ENCODE measurements at regions not wholly inside any gene's neighbourhood (a gene's known extent, or its start where the extent isn't known, plus 50 kb on each side); places are given as distances from the start of the nearest gene placed in this dataset.

DNA sequence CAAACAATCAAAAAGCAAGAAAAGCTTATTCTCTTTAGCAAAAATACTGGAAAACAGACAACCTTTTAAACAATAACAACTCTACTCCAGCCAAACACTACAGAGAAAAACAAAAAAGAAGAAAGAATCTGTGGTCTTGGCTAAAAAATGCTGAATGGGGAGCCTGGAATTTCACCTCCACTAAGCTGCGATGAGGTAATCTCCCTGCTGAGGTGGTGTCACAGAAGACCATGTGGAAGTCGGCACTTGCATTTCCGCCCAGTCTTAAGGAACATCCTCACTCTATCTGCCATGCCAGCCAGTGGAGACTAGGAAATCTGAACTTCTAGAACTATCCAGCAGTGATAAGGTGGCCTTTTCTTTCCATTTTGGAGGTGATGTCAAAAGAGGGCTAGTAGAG is 1026.8 kb upstream of the EPHA7 start:
- Mint-ChIP-seq H3K9me3 (ENCODE audit: unreplicated experiment) (no peaks in the 10 kb centered on the region), H3K4me3 (ENCODE audit: unreplicated experiment) (no peak overlapping the region), H3K36me3 (ENCODE audit: low read depth, unreplicated experiment) (no peaks in the 10 kb centered on the region), H3K4me1 (ENCODE audit: unreplicated experiment) (no peaks in the 10 kb centered on the region), H3K27ac (ENCODE audit: unreplicated experiment) (no peak overlapping the region), H3K27me3 (ENCODE audit: unreplicated experiment) (no peaks in the 10 kb centered on the region)
- no peak for DNase-seq (ENCODE audit: low spot score)
- TF ChIP-seq, protein P1, sequence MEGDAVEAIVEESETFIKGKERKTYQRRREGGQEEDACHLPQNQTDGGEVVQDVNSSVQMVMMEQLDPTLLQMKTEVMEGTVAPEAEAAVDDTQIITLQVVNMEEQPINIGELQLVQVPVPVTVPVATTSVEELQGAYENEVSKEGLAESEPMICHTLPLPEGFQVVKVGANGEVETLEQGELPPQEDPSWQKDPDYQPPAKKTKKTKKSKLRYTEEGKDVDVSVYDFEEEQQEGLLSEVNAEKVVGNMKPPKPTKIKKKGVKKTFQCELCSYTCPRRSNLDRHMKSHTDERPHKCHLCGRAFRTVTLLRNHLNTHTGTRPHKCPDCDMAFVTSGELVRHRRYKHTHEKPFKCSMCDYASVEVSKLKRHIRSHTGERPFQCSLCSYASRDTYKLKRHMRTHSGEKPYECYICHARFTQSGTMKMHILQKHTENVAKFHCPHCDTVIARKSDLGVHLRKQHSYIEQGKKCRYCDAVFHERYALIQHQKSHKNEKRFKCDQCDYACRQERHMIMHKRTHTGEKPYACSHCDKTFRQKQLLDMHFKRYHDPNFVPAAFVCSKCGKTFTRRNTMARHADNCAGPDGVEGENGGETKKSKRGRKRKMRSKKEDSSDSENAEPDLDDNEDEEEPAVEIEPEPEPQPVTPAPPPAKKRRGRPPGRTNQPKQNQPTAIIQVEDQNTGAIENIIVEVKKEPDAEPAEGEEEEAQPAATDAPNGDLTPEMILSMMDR (IDR thresholded peaks at IDR 0.05; ENCODE audit: unreplicated experiment), result no peak

DNA sequence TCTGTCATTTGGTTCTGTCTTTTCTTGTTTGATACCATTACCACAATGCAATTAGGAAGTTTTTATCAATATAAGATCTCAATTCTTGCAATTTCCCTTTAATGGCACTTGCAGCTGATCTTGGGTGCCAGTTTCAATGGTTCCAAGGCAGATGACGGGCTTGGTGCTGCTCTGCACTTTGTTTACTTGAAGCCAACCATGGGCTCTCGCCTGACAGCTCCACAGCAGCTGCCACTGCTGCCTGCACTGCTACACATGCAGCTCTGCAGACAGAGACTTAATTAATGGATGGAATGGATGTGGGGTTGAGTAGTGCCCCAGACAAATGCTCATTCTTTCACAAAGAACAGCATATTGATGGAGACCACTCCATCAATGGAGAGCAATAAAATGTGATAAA is 1024.3 kb upstream of the EPHA7 start:
- Mint-ChIP-seq H3K27me3 (ENCODE audit: unreplicated experiment) (no peaks in the 10 kb centered on the region), H3K9me3 (ENCODE audit: unreplicated experiment) (no peaks in the 10 kb centered on the region), H3K4me1 (ENCODE audit: unreplicated experiment) (no peaks in the 10 kb centered on the region), H3K36me3 (ENCODE audit: low read depth, unreplicated experiment) (no peaks in the 10 kb centered on the region), H3K4me3 (ENCODE audit: unreplicated experiment) (no peak overlapping the region), H3K27ac (ENCODE audit: unreplicated experiment) (no peak overlapping the region)
- DNase-seq (ENCODE audit: low spot score), result no peak
- TF ChIP-seq, protein P1 (IDR thresholded peaks at IDR 0.05; ENCODE audit: unreplicated experiment), result no peak

DNA sequence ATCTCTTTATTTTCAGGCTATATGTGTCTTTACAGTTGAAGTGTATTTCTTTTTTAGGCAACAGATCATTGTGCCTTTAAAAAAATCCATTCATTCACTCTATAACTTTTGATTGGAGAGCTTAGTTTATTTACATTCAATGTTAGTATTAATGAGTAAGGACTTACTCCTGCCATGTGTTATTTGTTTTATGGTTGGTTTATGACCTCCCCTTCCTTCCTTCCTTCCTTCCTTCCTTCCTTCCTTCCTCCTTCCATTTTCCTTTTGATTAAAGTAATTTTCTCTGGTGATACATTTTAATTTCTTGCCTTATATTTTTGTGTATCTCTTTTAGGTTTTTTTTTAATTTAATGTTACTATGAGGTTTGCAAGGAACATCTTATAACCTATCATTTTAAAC is 1005.3 kb upstream of the EPHA7 start:
- H3K4me3 Mint-ChIP-seq (ENCODE audit: unreplicated experiment), result no peak overlapping the region
- H3K36me3 Mint-ChIP-seq (ENCODE audit: low read depth, unreplicated experiment), result no peaks in the 10 kb centered on the region
- DNase-seq (ENCODE audit: low spot score), result no peak
- TF ChIP-seq, protein P1 (IDR thresholded peaks at IDR 0.05; ENCODE audit: unreplicated experiment), result no peak
- no peaks in the 10 kb centered on the region for H3K4me1 Mint-ChIP-seq (ENCODE audit: unreplicated experiment)
- H3K27me3 Mint-ChIP-seq (ENCODE audit: unreplicated experiment), result no peaks in the 10 kb centered on the region
- H3K27ac Mint-ChIP-seq (ENCODE audit: unreplicated experiment), result no peak overlapping the region
- no peaks in the 10 kb centered on the region for H3K9me3 Mint-ChIP-seq (ENCODE audit: unreplicated experiment)

DNA sequence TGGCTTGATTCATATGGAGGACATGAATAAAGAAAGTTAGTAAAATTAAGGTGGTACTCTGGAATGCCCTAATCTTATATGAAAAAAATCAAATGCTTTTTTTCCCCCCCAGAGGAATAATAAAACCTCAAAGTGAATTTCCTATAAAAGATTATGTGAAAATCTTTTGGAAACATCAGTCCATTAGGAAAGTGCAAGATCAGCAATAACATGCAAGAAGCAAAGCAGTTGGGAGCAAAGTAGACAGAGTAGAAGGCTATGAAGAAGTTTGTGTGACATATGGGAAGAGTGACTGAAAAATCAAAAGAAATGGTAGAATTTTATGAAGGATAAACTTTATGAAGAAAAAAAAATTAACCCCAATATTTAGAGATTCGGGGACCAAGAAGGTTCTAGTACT is 998.0 kb upstream of the EPHA7 start:
- H3K4me1 Mint-ChIP-seq (ENCODE audit: unreplicated experiment), result no peaks in the 10 kb centered on the region
- no peak overlapping the region for H3K4me3 Mint-ChIP-seq (ENCODE audit: unreplicated experiment)
- TF ChIP-seq, protein P1 (IDR thresholded peaks at IDR 0.05; ENCODE audit: unreplicated experiment), result no peak
- DNase-seq (ENCODE audit: low spot score), result no peak
- H3K9me3 Mint-ChIP-seq (ENCODE audit: unreplicated experiment), result no peaks in the 10 kb centered on the region
- no peak overlapping the region for H3K27ac Mint-ChIP-seq (ENCODE audit: unreplicated experiment)
- H3K36me3 Mint-ChIP-seq (ENCODE audit: low read depth, unreplicated experiment), result no peaks in the 10 kb centered on the region
- H3K27me3 Mint-ChIP-seq (ENCODE audit: unreplicated experiment), result no peaks in the 10 kb centered on the region

DNA sequence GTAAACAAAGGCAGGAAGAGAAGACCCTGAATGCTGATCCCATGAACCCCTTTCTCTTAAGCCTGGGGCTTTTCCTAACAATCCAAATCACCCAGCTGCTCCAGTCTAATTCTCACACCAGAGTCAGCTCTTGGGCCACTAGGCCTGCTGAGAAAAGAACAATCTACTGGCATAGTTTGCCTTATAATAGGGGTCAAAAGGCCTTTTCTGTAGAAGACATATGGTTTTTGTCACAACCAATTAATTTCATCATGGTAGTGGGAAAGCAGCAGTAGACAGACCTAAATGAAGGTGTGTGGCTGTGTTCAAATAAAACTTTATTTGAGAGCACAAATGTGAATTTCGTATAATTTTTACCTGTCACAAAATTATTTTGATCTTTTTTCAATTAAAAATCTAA is 994.7 kb upstream of the EPHA7 start:
- no peaks in the 10 kb centered on the region for H3K36me3 Mint-ChIP-seq (ENCODE audit: low read depth, unreplicated experiment)
- H3K9me3 Mint-ChIP-seq (ENCODE audit: unreplicated experiment), result no peaks in the 10 kb centered on the region
- TF ChIP-seq, protein P1 (IDR thresholded peaks at IDR 0.05; ENCODE audit: unreplicated experiment), result no peak
- no peak for DNase-seq (ENCODE audit: low spot score)
- H3K4me3 Mint-ChIP-seq (ENCODE audit: unreplicated experiment), result no peak overlapping the region
- no peak overlapping the region for H3K27ac Mint-ChIP-seq (ENCODE audit: unreplicated experiment)
- no peaks in the 10 kb centered on the region for H3K4me1 Mint-ChIP-seq (ENCODE audit: unreplicated experiment)
- no peaks in the 10 kb centered on the region for H3K27me3 Mint-ChIP-seq (ENCODE audit: unreplicated experiment)

Measured in endothelial cell (in vitro differentiated cells).